ENCODE measurements at regions not wholly inside any gene's neighbourhood (a gene's known extent, or its start where the extent isn't known, plus 50 kb on each side); places are given as distances from the start of the nearest gene placed in this dataset.

DNA sequence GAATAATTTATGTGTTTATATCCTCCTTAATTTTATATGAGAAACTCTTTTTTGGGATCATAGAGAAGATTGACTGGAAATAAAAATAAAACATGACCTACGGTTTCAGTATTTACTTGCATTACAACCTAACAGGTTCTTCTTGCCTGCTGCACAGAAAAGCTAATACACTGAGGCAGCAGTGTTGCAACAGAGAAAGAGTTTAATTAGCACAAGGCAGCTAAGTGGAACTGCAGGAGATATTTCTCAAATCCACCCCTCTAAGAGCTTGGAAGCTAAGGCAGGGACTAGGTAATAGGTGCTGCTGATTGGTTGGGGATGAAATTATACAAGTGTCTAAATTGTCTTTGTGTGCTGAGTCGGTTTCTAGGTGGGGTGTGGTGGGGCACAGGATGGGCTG, 380.9 kb downstream of the DIRAS2 start:
- Histone ChIP-seq H3K79me1 (ENCODE audit: low read length) (no peaks in the 10 kb centered on the region), H3K79me2 (ENCODE audit: control insufficient read depth, insufficient read depth, low read length, poor library complexity) (no peaks in the 10 kb centered on the region)

DNA sequence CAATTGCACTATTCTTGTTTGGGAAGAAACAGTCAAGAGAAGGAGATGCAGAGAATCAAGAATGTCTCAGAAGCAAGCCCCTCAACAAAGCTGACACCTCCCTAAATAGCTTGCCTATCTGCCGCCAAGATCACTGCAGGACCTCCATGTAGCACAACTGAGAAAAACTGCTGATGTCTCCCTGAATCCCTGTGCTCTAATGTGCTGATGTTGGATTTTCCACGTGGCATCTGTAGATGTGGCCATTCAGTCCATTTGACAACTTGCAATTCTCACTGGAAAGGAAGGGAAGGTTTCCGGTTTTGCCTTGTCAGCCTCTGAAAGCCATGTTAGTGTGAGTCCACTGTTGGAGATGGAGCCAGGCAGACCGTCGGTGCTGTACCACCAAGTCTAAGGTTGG, 374.0 kb downstream of the DIRAS2 start:
- Histone ChIP-seq H2BK120ac (ENCODE audit: insufficient read depth, low read length, poor library complexity) (no peak overlapping the region), H3K9ac (ENCODE audit: low read length) (no peak overlapping the region), H3K36me3 (ENCODE audit: control insufficient read depth in 1 of 2, insufficient read depth in 2 of 2, low read length in 2 of 2) (no peaks in the 10 kb centered on the region), H3K9me3 (ENCODE audit: insufficient read depth, low read depth, low read length) (no peaks in the 10 kb centered on the region), H3K79me1 (ENCODE audit: low read length) (no peaks in the 10 kb centered on the region), H3K27me3 (ENCODE audit: insufficient read depth, low read length) (no peaks in the 10 kb centered on the region), H3K27ac (ENCODE audit: low read depth, low read length) (no peak overlapping the region), H2AK5ac (ENCODE audit: low read length) (no peak overlapping the region), H3K4me2 (ENCODE audit: low read length) (no peak overlapping the region), H4K12ac (ENCODE audit: low read depth, low read length) (no peak overlapping the region), H3K79me2 (ENCODE audit: control insufficient read depth, insufficient read depth, low read length, poor library complexity) (no peaks in the 10 kb centered on the region), H3K4me1 (ENCODE audit: control insufficient read depth in 1 of 2, insufficient read depth in 2 of 2, low read length in 2 of 2) (peaks cover 0 to 2% of the 10 kb centered on the region in 2 experiments), H3K4ac (ENCODE audit: low read depth, low read length) (no peak overlapping the region), H2AFZ (ENCODE audit: insufficient read depth, low read length, poor library complexity) (no peak overlapping the region), H3K18ac (ENCODE audit: low read length) (no peak overlapping the region), H2BK12ac (ENCODE audit: low read length) (no peak overlapping the region), H2BK5ac (ENCODE audit: low read depth, low read length, poor library complexity) (no peak overlapping the region), H3K23ac (ENCODE audit: low read length) (no peak overlapping the region), H3K14ac (ENCODE audit: low read length) (no peak overlapping the region), H3K4me3 (ENCODE audit: low read depth, low read length) (peak overlapping the region; percentile 42), H4K91ac (ENCODE audit: low read depth, low read length) (no peak overlapping the region), H4K8ac (ENCODE audit: low read depth, low read length) (no peak overlapping the region)
- WGBS (ENCODE audit: extremely low coverage, insufficient coverage, insufficient read length): no CpG with 5 or more reads among the region's 5 CpGs
- DNase-seq: no peak

More for the DNA sequence above, 380.9 kb downstream of the DIRAS2 start:
- H3K18ac ChIP-seq (ENCODE audit: low read length): no peak overlapping the region
- no peak overlapping the region for H4K12ac ChIP-seq (ENCODE audit: low read depth, low read length)
- no peak overlapping the region for H3K14ac ChIP-seq (ENCODE audit: low read length)
- H4K8ac ChIP-seq (ENCODE audit: low read depth, low read length): no peak overlapping the region
- H2BK5ac ChIP-seq (ENCODE audit: low read depth, low read length, poor library complexity): no peak overlapping the region
- H2BK12ac ChIP-seq (ENCODE audit: low read length): no peak overlapping the region
- no peak overlapping the region for H2BK120ac ChIP-seq (ENCODE audit: insufficient read depth, low read length, poor library complexity)
- H3K4me3 ChIP-seq (ENCODE audit: low read depth, low read length): no peak overlapping the region
- no peak for DNase-seq
- no CpG with 5 or more reads among the region's 2 CpGs for WGBS (ENCODE audit: extremely low coverage, insufficient coverage, insufficient read length)
- H3K4me2 ChIP-seq (ENCODE audit: low read length): no peak overlapping the region
- H4K91ac ChIP-seq (ENCODE audit: low read depth, low read length): no peak overlapping the region
- no peak overlapping the region for H3K27ac ChIP-seq (ENCODE audit: low read depth, low read length)
- no peak overlapping the region for H2AK5ac ChIP-seq (ENCODE audit: low read length)
- H3K4me1 ChIP-seq (ENCODE audit: control insufficient read depth in 1 of 2, insufficient read depth in 2 of 2, low read length in 2 of 2): peaks cover 0 to 2% of the 10 kb centered on the region in 2 experiments
- H3K9ac ChIP-seq (ENCODE audit: low read length): no peak overlapping the region
- H2AFZ ChIP-seq (ENCODE audit: insufficient read depth, low read length, poor library complexity): no peak overlapping the region
- no peaks in the 10 kb centered on the region for H3K27me3 ChIP-seq (ENCODE audit: insufficient read depth, low read length)
- no peak overlapping the region for H3K23ac ChIP-seq (ENCODE audit: low read length)
- peaks cover 2% of the 10 kb centered on the region for H3K9me3 ChIP-seq (ENCODE audit: insufficient read depth, low read depth, low read length)
- no peaks in the 10 kb centered on the region for H3K36me3 ChIP-seq (ENCODE audit: control insufficient read depth in 1 of 2, insufficient read depth in 2 of 2, low read length in 2 of 2)
- H3K4ac ChIP-seq (ENCODE audit: low read depth, low read length): no peak overlapping the region

DNA sequence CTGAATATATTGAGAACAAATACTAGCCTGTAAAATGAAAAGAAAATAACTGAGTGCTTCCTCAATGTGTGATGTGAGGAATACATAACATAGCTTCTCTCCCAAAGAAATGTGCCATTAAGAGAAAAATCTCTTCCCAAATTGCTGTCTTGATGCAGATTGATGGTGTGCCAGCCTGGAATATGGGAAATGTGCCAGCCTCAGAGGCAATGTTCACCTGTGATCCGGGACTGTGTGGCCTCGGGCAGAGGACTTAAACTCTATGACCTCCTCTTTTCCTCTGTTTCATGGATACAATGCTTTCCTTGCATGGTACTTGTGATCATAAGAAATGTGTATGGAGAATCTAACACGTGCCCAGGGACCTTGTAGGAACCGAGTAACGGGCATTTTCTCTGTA, 370.9 kb downstream of the DIRAS2 start:
- no peaks in the 10 kb centered on the region for H3K4me1 ChIP-seq (ENCODE audit: control insufficient read depth in 1 of 2, insufficient read depth in 2 of 2, low read length in 2 of 2)
- H2BK5ac ChIP-seq (ENCODE audit: low read depth, low read length, poor library complexity): no peak overlapping the region
- H2BK12ac ChIP-seq (ENCODE audit: low read length): no peak overlapping the region
- H3K4me2 ChIP-seq (ENCODE audit: low read length): no peak overlapping the region
- no peak overlapping the region for H4K8ac ChIP-seq (ENCODE audit: low read depth, low read length)
- H3K23ac ChIP-seq (ENCODE audit: low read length): no peak overlapping the region
- no peak overlapping the region for H4K91ac ChIP-seq (ENCODE audit: low read depth, low read length)
- no peak overlapping the region for H3K27ac ChIP-seq (ENCODE audit: low read depth, low read length)
- no peak overlapping the region for H2BK120ac ChIP-seq (ENCODE audit: insufficient read depth, low read length, poor library complexity)
- no peak overlapping the region for H3K18ac ChIP-seq (ENCODE audit: low read length)
- H3K9ac ChIP-seq (ENCODE audit: low read length): no peak overlapping the region
- no peaks in the 10 kb centered on the region for H3K9me3 ChIP-seq (ENCODE audit: insufficient read depth, low read depth, low read length)
- no peak overlapping the region for H3K4ac ChIP-seq (ENCODE audit: low read depth, low read length)
- H3K79me1 ChIP-seq (ENCODE audit: low read length): no peaks in the 10 kb centered on the region
- no CpG with 5 or more reads among the region's 5 CpGs for WGBS (ENCODE audit: extremely low coverage, insufficient coverage, insufficient read length)
- H2AK5ac ChIP-seq (ENCODE audit: low read length): no peak overlapping the region
- no peak overlapping the region for H3K4me3 ChIP-seq (ENCODE audit: low read depth, low read length)
- no peak for DNase-seq
- no peaks in the 10 kb centered on the region for H3K79me2 ChIP-seq (ENCODE audit: control insufficient read depth, insufficient read depth, low read length, poor library complexity)
- no peaks in the 10 kb centered on the region for H3K27me3 ChIP-seq (ENCODE audit: insufficient read depth, low read length)
- no peak overlapping the region for H3K14ac ChIP-seq (ENCODE audit: low read length)
- H3K36me3 ChIP-seq (ENCODE audit: control insufficient read depth in 1 of 2, insufficient read depth in 2 of 2, low read length in 2 of 2): no peaks in the 10 kb centered on the region
- H4K12ac ChIP-seq (ENCODE audit: low read depth, low read length): no peak overlapping the region
- H2AFZ ChIP-seq (ENCODE audit: insufficient read depth, low read length, poor library complexity): no peak overlapping the region

DNA sequence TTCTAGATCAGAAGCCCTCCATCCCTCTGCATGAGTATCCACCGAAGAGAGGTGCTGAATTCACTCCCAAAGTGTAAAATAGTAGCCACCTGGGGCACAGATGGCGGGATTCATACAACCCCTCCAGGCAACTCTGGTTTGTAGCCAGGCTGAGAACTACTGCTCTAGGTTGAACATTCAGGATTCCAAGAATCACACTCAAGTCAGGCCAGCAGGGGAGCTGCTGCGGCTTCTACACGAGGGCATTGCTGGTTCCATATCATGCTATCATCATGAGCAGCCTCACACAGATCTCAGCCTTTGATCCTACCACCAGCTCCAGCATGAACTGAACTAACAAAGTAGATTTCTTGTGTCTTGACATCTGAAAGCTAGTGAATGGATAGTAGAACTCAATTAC, 367.9 kb downstream of the DIRAS2 start:
- no peak overlapping the region for H4K8ac ChIP-seq (ENCODE audit: low read depth, low read length)
- H3K9me3 ChIP-seq (ENCODE audit: insufficient read depth, low read depth, low read length): no peaks in the 10 kb centered on the region
- H3K23ac ChIP-seq (ENCODE audit: low read length): no peak overlapping the region
- no peaks in the 10 kb centered on the region for H3K79me2 ChIP-seq (ENCODE audit: control insufficient read depth, insufficient read depth, low read length, poor library complexity)
- no peak overlapping the region for H2BK12ac ChIP-seq (ENCODE audit: low read length)
- DNase-seq: no peak
- no peak overlapping the region for H3K9ac ChIP-seq (ENCODE audit: low read length)
- H3K27me3 ChIP-seq (ENCODE audit: insufficient read depth, low read length): no peaks in the 10 kb centered on the region
- H4K91ac ChIP-seq (ENCODE audit: low read depth, low read length): no peak overlapping the region
- no peak overlapping the region for H3K4ac ChIP-seq (ENCODE audit: low read depth, low read length)
- H3K4me2 ChIP-seq (ENCODE audit: low read length): no peak overlapping the region
- no peak overlapping the region for H3K18ac ChIP-seq (ENCODE audit: low read length)
- no peak overlapping the region for H3K27ac ChIP-seq (ENCODE audit: low read depth, low read length)
- no peak overlapping the region for H2BK5ac ChIP-seq (ENCODE audit: low read depth, low read length, poor library complexity)
- H3K79me1 ChIP-seq (ENCODE audit: low read length): no peaks in the 10 kb centered on the region
- no peak overlapping the region for H2BK120ac ChIP-seq (ENCODE audit: insufficient read depth, low read length, poor library complexity)
- H3K14ac ChIP-seq (ENCODE audit: low read length): no peak overlapping the region
- H2AK5ac ChIP-seq (ENCODE audit: low read length): no peak overlapping the region
- no peak overlapping the region for H2AFZ ChIP-seq (ENCODE audit: insufficient read depth, low read length, poor library complexity)
- H3K4me3 ChIP-seq (ENCODE audit: low read depth, low read length): no peak overlapping the region
- H4K12ac ChIP-seq (ENCODE audit: low read depth, low read length): no peak overlapping the region
- no peaks in the 10 kb centered on the region for H3K4me1 ChIP-seq (ENCODE audit: control insufficient read depth in 1 of 2, insufficient read depth in 2 of 2, low read length in 2 of 2)
- no CpG with 5 or more reads among the region's 4 CpGs for WGBS (ENCODE audit: extremely low coverage, insufficient coverage, insufficient read length)
- no peaks in the 10 kb centered on the region for H3K36me3 ChIP-seq (ENCODE audit: control insufficient read depth in 1 of 2, insufficient read depth in 2 of 2, low read length in 2 of 2)
